Stomach (tissue), 4 donors: ENCODE measurements at regions not wholly inside any gene's neighbourhood (a gene's known extent, or its start where the extent isn't known, plus 50 kb on each side); places are given as distances from the start of the nearest gene placed in this dataset.

Experiments
- CTCF ChIP-seq, 7 experiments: fragments of 450-650 bp in 4 of 7; fragments of 200-600 bp in 3 of 7; sonication (generic) in 3 of 7; IDR thresholded peaks; one replicate each; pipeline ENCODE4 v1.5.1; 2016 to 2019; ENCODE audit warnings: antibody characterized with exemption in 7 of 7, control low read depth in 2 of 7, mild to moderate bottlenecking in 1 of 7
- POLR2AphosphoS5 ChIP-seq, 3 donors: sonication (generic); formaldehyde crosslinking; IDR thresholded peaks; one replicate each; pipeline ENCODE4 v1.6.1; 2016; ENCODE audit warnings: antibody characterized with exemption in 3 of 3

- no peak for TF ChIP-seq CTCF (IDR thresholded peaks at IDR 0.05)
- TF ChIP-seq POLR2AphosphoS5 (IDR thresholded peaks at IDR 0.05), result no peak
These were observed 319.6 kb downstream of the PIK3C3 start for GRCh38 chr18:42274488-42275137.
